ENCODE measurements at regions not wholly inside any gene's neighbourhood (a gene's known extent, or its start where the extent isn't known, plus 50 kb on each side); places are given as distances from the start of the nearest gene placed in this dataset.

DNA sequence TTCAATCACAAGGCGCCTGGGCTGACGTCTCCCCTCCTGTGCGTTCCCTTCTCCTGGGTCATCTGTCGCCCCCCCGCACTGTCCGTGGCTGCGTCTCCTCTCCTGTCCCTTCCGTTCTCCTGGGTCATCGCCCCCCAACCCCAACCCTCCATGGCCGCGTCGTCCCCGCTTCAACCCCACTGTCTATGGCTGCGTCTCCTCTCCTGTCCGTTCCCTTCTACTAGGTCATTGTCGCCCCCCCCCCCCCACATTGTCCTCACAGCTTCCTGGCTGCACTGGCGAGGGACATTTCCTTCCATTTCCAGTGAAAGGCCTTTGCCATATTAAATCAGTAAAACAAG, 118.9 kb downstream of the TMEM18 start:
- TF ChIP-seq, protein P1, sequence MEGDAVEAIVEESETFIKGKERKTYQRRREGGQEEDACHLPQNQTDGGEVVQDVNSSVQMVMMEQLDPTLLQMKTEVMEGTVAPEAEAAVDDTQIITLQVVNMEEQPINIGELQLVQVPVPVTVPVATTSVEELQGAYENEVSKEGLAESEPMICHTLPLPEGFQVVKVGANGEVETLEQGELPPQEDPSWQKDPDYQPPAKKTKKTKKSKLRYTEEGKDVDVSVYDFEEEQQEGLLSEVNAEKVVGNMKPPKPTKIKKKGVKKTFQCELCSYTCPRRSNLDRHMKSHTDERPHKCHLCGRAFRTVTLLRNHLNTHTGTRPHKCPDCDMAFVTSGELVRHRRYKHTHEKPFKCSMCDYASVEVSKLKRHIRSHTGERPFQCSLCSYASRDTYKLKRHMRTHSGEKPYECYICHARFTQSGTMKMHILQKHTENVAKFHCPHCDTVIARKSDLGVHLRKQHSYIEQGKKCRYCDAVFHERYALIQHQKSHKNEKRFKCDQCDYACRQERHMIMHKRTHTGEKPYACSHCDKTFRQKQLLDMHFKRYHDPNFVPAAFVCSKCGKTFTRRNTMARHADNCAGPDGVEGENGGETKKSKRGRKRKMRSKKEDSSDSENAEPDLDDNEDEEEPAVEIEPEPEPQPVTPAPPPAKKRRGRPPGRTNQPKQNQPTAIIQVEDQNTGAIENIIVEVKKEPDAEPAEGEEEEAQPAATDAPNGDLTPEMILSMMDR (IDR thresholded peaks at IDR 0.05; ENCODE audit: low read depth, low read length, missing control alignments) = no peak
- DNase-seq (ENCODE audit: low read depth) = no peak
- H3K4me3 ChIP-seq (ENCODE audit: low read depth, low read length) = no peak overlapping the region

DNA sequence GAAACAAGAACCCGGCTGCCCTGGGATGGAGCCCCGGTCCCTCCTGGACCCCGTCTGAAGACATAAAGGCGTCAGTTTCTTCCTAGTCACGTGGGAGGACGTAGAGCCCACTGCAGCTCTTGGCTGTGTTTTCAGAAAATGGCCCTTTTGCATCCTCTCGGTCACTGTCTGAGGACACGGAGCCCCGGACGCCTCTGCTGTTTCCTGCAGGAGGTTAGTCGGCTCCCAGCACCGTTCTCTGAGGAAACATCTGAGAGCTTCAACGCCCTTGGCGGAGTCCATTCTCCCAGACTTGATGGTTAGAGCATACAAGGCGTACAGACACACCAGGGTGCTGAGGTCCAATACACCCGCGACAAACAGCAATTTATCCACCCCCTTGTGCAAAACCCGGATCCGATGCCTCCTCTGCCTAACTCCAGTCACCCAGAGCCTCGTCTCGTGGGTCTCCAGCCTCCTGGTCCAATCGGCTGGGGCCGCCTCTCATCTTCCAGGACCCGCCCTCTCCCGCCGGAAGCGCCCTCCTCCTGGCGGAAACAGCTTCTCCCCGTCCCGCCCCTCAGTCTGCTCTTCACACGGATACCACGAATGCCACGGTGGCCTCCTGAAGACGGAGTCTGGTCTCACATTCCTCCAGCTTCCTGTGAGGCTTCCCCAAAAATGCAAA, 119.4 kb downstream of the TMEM18 start:
- no peak overlapping the region for H3K4me3 ChIP-seq (ENCODE audit: low read depth, low read length)
- TF ChIP-seq, protein P1 (IDR thresholded peaks at IDR 0.05; ENCODE audit: low read depth, low read length, missing control alignments) = no peak
- no peak for DNase-seq (ENCODE audit: low read depth)

DNA sequence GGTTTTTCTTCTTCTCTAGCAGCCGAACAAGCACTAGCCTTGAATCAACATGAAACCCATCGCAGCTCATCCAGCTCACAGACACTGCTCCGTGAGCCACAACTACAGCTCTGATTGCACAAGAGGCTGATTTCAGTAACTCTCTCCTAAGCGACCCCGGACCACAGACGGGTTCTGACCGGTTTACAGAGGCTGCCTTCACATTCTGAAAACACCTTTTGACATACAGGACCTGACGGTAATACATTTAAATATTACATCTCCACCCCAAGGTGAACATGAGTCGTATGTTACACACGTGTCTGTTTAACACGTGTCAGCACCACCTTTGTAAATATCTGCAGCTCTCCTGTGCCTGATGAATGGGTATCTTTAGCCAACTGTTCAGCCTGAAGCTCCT, 120.7 kb downstream of the TMEM18 start:
- no peak for DNase-seq (ENCODE audit: low read depth)
- no peak overlapping the region for H3K4me3 ChIP-seq (ENCODE audit: low read depth, low read length)
- TF ChIP-seq, protein P1 (IDR thresholded peaks at IDR 0.05; ENCODE audit: low read depth, low read length, missing control alignments) = no peak

DNA sequence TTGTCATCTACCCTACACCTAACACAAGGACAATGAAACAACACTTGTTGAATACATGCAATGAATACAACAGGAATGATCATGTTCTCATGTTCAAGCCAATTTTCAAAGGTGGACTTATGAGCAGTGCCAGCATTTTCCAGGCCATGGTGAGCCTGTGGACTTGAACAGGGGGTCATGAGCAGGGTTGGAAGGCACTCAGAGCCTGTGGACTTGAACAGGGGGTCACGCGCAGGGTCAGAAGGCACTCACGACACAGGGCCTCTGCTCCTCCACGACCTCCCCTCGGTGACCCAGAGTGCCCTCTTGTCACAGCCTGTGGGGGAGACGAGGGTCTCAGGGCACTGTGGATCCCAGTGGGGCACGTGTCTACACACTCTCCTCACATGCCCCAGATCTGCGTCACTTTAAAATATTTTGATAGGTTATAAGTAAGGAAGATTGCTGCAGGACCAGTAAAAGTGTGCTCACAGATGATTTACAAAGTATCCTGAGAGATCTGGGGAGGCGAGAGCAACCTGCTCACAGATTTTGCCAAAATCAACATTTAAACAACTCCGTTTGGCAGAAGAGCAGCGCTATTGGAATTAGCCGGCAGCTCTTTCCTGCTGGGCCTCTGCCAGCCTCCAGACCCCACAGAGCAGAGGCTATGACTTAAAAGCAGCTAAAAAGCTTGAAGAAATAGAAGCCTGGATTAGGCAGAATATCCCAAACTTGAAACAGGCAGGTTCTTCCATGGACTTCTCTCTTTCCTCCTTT, 121.9 kb downstream of the TMEM18 start:
- TF ChIP-seq, protein P1 (IDR thresholded peaks at IDR 0.05; ENCODE audit: low read depth, low read length, missing control alignments) = no peak
- no peak overlapping the region for H3K4me3 ChIP-seq (ENCODE audit: low read depth, low read length)
- no peak for DNase-seq (ENCODE audit: low read depth)

DNA sequence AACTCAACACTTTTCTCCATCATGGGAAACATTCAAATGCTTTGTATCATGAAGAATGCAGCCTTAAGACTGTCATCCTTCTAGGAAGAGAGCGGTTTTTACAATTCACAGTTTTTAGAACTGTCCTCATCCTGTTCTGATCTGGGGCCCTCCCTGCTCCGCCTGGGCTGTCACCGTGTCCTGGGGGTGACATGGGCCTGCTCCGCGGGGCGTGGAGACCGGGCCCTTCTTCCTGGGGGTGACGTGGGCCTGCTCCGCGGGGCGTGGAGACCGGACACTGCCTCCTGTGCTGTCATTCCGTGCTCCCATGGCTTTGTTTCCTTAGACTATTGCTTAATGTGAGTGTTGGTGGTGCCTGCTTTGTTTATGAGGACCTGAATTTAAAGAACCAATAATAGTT, 122.8 kb downstream of the TMEM18 start:
- no peak overlapping the region for H3K4me3 ChIP-seq (ENCODE audit: low read depth, low read length)
- TF ChIP-seq, protein P1 (IDR thresholded peaks at IDR 0.05; ENCODE audit: low read depth, low read length, missing control alignments) = no peak
- no peak for DNase-seq (ENCODE audit: low read depth)

DNA sequence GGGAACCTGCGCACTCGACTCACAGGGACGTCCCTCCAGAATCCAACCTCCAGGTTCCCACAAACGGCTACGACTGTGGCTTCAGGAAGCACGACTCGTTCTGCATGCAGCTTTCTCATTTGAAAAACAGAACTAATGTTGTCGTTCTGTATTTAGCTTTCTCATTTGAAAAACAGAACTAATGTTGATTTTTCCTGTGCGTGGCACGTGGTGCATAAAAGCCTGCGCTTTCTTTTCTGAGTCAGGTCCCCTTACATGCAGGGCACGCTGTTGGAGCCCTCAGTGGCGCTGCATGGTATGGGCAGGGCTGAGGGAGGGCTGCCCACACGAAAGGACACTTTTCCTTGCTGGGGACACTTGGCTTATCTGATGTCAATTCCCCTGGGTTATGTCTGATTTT, 124.3 kb downstream of the TMEM18 start:
- TF ChIP-seq, protein P1 (IDR thresholded peaks at IDR 0.05; ENCODE audit: low read depth, low read length, missing control alignments) = no peak
- no peak for DNase-seq (ENCODE audit: low read depth)
- H3K4me3 ChIP-seq (ENCODE audit: low read depth, low read length) = no peak overlapping the region

DNA sequence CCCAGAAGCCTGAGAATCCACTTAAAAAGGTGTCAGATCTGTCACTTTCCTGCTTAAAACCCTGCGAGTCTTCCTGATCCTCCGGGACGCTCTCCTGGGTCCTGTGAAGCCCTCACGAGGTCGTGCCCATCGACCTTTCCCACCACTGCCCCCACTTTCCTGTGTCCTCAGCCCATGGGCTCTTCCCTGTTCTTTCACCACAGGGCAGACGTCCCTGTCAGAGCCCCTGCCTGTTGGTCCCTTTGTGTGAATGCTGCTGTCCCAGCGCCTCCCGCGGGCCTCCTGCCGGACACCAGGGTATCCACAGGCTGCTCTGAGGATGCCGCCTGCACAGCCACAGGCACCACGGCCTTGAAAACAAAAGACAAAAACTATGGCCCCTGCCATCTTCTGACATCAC, 125.6 kb downstream of the TMEM18 start:
- no peak for DNase-seq (ENCODE audit: low read depth)
- TF ChIP-seq, protein P1 (IDR thresholded peaks at IDR 0.05; ENCODE audit: low read depth, low read length, missing control alignments) = no peak
- no peak overlapping the region for H3K4me3 ChIP-seq (ENCODE audit: low read depth, low read length)

Data from GM12864 (cell line).